ENCODE measurements at regions not wholly inside any gene's neighbourhood (a gene's known extent, or its start where the extent isn't known, plus 50 kb on each side); places are given as distances from the start of the nearest gene placed in this dataset.

- no peak for TF ChIP-seq SP2 (IDR thresholded peaks at IDR 0.05; ENCODE audit: low read length)
- TF ChIP-seq TAF7 (optimal IDR thresholded peaks at IDR 0.05; ENCODE audit: borderline replicate concordance, low read depth, low read length) = no peak
- TF ChIP-seq, protein P1, sequence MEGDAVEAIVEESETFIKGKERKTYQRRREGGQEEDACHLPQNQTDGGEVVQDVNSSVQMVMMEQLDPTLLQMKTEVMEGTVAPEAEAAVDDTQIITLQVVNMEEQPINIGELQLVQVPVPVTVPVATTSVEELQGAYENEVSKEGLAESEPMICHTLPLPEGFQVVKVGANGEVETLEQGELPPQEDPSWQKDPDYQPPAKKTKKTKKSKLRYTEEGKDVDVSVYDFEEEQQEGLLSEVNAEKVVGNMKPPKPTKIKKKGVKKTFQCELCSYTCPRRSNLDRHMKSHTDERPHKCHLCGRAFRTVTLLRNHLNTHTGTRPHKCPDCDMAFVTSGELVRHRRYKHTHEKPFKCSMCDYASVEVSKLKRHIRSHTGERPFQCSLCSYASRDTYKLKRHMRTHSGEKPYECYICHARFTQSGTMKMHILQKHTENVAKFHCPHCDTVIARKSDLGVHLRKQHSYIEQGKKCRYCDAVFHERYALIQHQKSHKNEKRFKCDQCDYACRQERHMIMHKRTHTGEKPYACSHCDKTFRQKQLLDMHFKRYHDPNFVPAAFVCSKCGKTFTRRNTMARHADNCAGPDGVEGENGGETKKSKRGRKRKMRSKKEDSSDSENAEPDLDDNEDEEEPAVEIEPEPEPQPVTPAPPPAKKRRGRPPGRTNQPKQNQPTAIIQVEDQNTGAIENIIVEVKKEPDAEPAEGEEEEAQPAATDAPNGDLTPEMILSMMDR (IDR thresholded peaks at IDR 0.05; ENCODE audit: control extremely low read depth in 1 of 3, insufficient read depth in 1 of 3, low read depth in 1 of 3, low read length in 3 of 3) = no peak
- TF ChIP-seq EZH2 (IDR thresholded peaks at IDR 0.05; ENCODE audit: low read depth, low read length, severe bottlenecking) = no peak
- no peak for TF ChIP-seq TCF12 (IDR thresholded peaks at IDR 0.05; ENCODE audit: low read depth, low read length)
- TF ChIP-seq RFX5 (IDR thresholded peaks at IDR 0.05; ENCODE audit: borderline replicate concordance, low read depth, low read length) = no peak
- TF ChIP-seq BCL11A (IDR thresholded peaks at IDR 0.05; ENCODE audit: low read depth in 2 of 2, low read length in 2 of 2) = no peak
- no peak for TF ChIP-seq POLR2AphosphoS5 (IDR thresholded peaks at IDR 0.05; ENCODE audit: low read depth, low read length)
- TF ChIP-seq GABPA (IDR thresholded peaks at IDR 0.05; ENCODE audit: borderline replicate concordance, insufficient read depth, low read length) = no peak
- no peak for TF ChIP-seq SP4 (IDR thresholded peaks at IDR 0.05; ENCODE audit: low read length)
- TF ChIP-seq HDAC6 (IDR thresholded peaks at IDR 0.05; ENCODE audit: low read depth, low read length) = no peak
- TF ChIP-seq JUND (IDR thresholded peaks at IDR 0.05; ENCODE audit: low read length) = no peak
- no peak for TF ChIP-seq SRF (IDR thresholded peaks at IDR 0.05; ENCODE audit: low read depth, low read length)
- TF ChIP-seq SUZ12 (IDR thresholded peaks at IDR 0.05; ENCODE audit: low read length) = no peak
Observed at GRCh38 chr20:19008497-19008896, 194.9 kb downstream of the SCP2D1 start.

All from H1 (cell line).